Bronchial epithelial cell (primary cell): ENCODE measurements at regions not wholly inside any gene's neighbourhood (a gene's known extent, or its start where the extent isn't known, plus 50 kb on each side); places are given as distances from the start of the nearest gene placed in this dataset.

Experiments
- DNase-seq: peaks from one replicate; pipeline ENCODE4 v3.0.0-alpha.2; 2010; ENCODE audit warnings: low read depth
- FAIRE-seq: peaks from 2 replicates; lab custom pipeline; 2011; peaks lifted over from hg19 to GRCh38; lab: Jason Lieb, UNC
- H3K27me3 ChIP-seq: 2 replicates; pipeline ENCODE4 v1.5.1; 2011; ENCODE audit warnings: low read length; ENCODE audit not compliant: control insufficient read depth, insufficient read depth
- H3K36me3 ChIP-seq: 2 replicates; pipeline ENCODE4 v1.5.1; 2011; ENCODE audit warnings: low read length; ENCODE audit not compliant: control insufficient read depth, insufficient read depth
- H3K4me3 ChIP-seq: 2 replicates; pipeline ENCODE4 v1.5.1; 2011; ENCODE audit warnings: mild to moderate bottlenecking, low read depth, low read length, control low read depth
- CTCF ChIP-seq: IDR thresholded peaks from 2 replicates; pipeline ENCODE4 v1.5.1; 2011; ENCODE audit warnings: mild to moderate bottlenecking, moderate library complexity, low read length, control low read depth, inconsistent platforms; ENCODE audit not compliant: insufficient read depth, severe bottlenecking

- FAIRE-seq (no peak), DNase-seq (no peak)
- Histone ChIP-seq H3K4me3 (no peak overlapping the region), H3K36me3 (no peaks in the 10 kb centered on the region), H3K27me3 (no peaks in the 10 kb centered on the region)
- no peak for TF ChIP-seq CTCF
These were observed 359.1 kb upstream of the RAB6C start for GRCh38 chr2:129620411-129620810.

DNA sequence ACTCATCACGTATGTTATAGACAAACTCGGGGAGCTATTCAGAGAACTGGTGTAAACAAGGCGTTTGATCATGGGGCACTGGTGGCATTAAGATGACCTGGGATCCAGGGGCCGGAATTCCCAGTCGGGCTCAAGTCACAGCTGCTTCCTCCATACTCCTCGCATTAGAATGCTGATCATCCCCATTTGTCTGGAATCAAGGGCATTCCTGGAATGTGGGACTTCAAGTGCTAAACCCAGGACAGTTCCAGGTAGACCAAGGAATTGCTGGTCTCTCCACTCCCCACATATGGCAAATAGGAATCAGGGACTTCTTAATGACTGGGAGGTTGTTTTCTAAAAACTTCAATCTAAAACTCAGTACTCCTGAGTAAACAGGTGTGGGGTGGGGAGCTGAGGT is 355.7 kb upstream of the RAB6C start:
- no peak for FAIRE-seq
- no peak overlapping the region for H3K4me3 ChIP-seq
- no peaks in the 10 kb centered on the region for H3K36me3 ChIP-seq
- DNase-seq: no peak
- TF ChIP-seq CTCF: no peak
- H3K27me3 ChIP-seq: no peaks in the 10 kb centered on the region

DNA sequence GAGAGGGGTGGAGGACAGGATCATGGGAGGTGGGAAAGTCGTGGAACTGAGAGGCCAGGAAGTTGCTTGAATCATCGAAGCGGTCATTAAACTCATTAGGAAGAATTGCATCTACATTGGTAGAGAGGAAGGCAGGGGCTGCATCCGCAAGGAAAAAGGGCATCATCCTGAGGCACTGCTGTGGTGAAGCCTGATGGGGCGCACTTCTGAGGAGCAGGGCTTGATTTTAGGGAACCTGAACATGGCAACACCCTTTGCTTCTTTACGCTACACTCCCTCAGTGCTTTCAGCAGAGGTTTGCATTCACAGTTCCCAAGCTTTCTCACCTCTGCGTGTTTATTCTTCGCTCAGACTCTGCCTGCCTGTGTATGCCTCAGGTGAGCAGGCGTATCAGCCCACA is 352.0 kb upstream of the RAB6C start:
- peak; percentile 13 for FAIRE-seq
- Histone ChIP-seq H3K27me3 (no peaks in the 10 kb centered on the region), H3K36me3 (no peaks in the 10 kb centered on the region), H3K4me3 (no peak overlapping the region)
- no peak for DNase-seq
- no peak for TF ChIP-seq CTCF

DNA sequence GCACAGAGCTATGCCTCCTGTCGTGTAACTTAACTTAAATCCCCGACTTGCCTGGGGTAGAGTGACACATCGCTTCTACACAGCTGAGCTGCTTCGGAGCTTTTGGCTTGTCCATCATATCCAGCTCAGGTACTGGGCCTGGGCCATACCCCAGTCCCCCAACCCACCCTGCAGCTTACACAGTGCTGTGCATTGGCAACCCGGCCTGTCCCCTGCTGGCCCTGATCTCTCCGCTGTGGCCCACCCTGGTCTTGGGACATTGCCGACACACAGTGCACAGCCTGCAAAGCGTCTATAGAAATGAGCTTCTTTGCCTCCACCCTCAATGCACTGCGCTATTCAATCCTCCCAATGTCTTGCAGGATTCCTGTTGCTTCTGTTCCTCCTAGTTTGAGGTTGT is 342.8 kb upstream of the RAB6C start:
- FAIRE-seq (no peak), DNase-seq (no peak)
- no peaks in the 10 kb centered on the region for H3K36me3 ChIP-seq
- H3K4me3 ChIP-seq: no peak overlapping the region
- TF ChIP-seq CTCF: no peak
- no peaks in the 10 kb centered on the region for H3K27me3 ChIP-seq

DNA sequence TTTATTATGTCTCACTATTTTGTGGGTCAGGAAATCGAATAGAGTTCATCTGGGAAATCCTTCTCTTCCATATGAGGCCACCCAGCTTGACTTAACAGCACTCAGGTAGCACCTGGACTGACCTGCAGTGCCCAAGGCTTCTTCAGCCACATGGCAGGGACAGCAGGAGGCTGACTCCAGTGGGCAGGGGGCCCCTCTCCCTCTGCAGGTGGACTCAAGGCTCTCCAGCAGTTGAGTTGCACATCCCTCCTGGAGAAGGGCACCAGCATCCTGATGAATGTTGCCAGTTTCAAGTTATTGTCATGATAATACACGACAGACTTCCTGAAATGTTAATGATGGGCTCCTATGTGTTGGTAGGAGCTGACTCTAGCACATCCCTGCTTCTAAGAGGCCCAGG is 338.1 kb upstream of the RAB6C start:
- H3K27me3 ChIP-seq: no peaks in the 10 kb centered on the region
- H3K36me3 ChIP-seq: no peaks in the 10 kb centered on the region
- no peak overlapping the region for H3K4me3 ChIP-seq
- no peak for TF ChIP-seq CTCF
- no peak for FAIRE-seq
- DNase-seq: no peak

DNA sequence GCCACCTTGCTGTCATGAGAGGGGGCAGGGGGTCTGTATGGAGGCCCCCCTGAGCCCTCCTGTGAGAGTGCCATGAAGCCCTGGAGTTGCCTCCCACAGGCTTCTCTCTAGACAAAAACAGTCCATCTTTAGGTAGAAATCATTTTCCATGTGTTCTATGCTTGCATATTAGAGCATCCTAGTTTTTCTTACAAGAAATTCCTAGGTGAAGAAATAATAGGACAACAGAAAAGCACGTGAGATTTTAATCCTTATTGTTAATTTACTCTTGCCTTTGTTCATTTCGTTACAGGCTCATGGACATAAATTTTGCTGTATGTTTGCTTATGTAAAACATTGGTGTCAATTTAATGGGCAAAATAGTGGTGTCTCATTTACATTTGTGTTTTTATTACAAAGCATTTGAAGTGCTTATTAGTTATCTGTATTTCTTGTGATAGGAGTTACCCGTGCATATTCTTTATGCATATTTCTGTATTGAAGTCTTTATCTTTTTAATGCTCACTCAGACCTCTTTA is 336.9 kb upstream of the RAB6C start:
- DNase-seq (no peak), FAIRE-seq (no peak)
- Histone ChIP-seq H3K27me3 (no peaks in the 10 kb centered on the region), H3K36me3 (no peaks in the 10 kb centered on the region), H3K4me3 (no peak overlapping the region)
- TF ChIP-seq CTCF: no peak
